SW480 (cell line): ENCODE measurements at regions not wholly inside any gene's neighbourhood (a gene's known extent, or its start where the extent isn't known, plus 50 kb on each side); places are given as distances from the start of the nearest gene placed in this dataset.
"Not testable (repeated sequence)": the region's sequence is repeated elsewhere in the genome, so short reads cannot be mapped to it uniquely, and the experiment has no call there.

Experiments used
- DNase-seq: peaks from one replicate; pipeline ENCODE4 v3.0.0-alpha.2; 2016; ENCODE audit warnings: low spot score

DNA sequence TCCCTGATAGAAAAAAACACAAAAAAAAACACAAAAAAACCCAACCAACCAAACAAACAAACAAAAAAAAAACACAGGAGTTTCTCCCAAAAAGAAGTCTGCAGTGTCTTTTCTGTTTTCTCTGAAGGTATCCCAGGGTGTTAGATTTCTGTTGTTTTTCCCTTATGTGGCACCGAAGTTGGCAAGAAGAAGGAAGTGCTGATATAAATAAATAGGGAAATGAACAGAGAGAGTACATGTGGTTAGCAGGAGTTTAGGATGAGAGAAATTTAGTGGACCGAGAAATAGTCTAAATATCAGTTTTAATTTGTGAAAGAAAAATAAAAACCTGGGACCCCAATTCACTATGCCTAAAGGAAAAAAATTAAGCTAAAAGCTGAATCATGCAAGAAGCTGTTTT lies 287.0 kb upstream of the SGCG start:
- DNase-seq: no peak

DNA sequence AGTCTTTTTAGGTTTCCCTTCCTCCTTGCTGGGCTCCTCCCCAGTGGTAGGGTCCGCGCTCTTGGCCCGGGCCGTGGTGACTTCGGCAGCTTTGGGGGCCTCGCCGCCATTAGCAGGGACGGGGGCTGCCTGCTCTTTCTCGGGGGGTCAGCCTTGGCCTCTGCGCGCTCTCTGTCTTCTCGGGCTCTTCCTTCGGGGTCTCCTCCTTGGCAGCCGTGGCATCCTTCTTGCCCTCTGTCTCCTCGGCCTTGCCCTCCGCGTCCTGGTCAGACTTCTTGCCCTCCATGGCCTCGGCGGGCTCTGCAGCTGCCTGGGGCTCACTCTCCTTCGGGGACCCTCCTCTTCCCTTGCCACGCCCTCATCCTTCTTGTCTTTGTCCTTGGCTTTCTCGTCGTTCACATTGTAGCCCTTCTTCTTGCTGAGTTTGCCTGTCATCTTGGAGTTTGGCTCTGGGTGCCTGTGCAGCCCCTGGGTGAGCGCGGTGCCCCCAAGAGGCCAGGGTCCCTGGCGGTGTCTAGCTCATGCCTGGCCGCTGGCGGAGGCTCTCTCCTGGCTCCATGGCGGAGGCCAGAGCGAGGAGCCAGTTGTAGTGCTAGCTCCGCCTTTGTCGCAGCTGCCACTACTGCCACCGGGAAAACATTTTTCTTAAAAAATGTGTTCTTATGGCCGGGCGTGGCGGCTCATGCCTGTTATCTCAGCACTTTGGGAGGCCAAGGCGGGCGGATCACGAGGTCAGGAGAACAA lies 283.0 kb upstream of the SGCG start:
- no peak for DNase-seq

DNA sequence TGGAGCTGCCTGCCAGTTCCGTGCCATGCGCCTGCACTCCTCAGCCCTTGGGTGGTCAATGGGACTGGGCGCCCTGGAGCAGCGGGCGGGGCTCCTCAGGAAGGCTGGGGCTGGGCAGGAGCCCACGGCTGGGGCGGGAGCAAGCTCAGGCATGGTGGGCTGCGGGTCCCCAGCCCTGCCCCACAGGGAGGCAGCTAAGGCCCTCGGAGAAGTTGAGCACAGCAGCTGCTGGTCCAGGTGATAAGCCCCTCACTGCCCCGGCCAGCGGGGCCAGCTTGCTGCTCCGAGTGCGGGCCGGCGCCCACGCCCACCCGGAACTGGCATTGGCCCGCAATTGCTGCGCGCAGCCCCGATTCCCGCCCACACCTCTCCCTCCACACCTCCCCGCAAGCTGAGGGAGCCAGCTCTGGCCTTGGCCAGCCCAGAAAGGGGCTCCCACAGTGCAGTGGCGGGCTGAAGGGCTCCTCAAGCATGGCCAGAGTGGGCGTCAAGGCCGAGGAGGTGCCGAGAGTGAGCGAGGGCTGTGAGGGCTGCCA lies 280.3 kb upstream of the SGCG start:
- not testable (repeated sequence) for DNase-seq

DNA sequence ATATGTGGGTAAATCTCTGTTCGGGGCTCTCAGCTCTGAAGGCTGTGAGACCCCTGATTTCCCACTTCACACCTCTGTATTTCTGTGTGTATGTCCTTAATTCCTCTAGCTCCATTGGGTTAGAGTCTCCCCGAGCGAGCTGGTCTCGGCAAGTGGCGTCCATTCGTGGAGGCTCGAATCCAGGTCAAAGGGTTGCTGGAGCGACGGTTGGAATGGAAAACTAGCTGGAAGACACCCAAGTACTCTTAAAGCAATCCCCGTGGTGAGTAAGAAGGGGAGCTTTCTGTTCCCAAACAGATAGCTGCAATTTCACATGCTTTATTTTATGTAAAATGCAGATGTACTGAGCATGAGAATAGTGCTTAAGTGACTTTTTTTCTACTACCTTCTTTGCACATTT lies 277.5 kb upstream of the SGCG start:
- no peak for DNase-seq

DNA sequence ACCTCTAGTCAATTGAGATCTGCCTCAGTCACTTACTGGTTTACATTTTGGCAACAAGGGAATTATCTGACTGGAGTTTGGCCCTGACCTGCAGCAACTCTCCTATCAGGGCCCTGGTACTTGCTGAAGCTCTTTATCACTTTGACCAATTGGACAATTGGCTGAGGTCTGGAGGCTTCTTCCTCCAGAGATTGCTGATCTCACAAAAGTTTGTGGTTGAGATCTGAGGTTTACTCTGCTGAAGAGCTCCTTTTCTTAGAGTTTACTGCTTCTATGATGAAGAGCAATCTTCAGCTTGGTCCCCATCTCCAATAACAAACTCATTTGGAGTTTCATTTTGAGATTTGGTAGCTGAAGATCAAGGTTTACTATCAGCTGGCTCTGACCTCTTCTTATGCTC lies 276.9 kb upstream of the SGCG start:
- DNase-seq: no peak

DNA sequence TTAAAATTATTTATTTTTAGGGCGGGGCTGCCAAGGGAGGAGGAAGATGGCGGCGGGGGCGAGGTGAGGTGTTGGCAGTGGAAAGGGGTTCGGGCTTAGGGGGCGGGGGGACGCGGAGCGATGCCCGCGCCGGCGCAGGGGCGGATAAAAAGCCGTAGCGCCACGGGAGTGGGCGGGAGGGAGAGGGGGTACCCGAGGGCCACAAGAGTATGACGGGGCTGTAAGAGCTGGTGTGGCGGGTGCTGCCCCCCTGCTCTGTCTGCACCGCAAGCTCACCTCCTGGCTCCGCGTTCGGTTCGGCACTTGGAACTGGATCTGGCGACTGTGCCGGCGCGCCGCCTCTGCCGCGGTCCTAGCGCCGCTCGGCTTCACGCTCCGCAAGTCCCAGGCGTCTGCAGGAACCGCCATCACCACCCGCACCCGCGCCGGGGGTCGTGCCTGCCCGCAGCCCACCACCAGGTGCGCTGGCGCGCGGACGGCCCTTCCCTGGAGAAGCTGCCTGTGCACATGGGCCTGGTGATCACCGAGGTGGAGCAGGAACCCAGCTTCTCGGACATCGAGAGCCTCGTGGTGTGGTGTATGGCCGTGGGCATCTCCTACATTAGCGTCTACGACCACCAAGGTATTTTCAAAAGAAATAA lies 265.2 kb upstream of the SGCG start:
- DNase-seq: peak; percentile 64

DNA sequence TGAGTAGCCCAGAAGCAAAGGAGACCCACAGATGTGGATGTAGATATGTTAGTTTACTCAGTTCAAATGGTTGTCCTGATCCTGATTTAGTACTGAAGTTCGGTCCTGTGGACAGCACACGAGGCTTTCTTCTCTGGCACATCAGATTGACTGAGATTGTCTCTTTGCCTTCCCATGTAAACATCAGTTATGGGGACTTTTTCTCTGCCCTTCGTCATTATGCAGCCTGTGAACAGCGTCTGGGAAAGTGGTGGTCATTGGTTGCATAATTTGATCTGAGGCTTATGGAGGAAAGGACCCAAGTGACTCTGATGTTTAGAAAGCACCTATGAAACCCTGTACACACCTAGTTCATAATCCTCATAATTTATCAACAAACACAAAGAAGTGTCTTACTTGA lies 264.5 kb upstream of the SGCG start:
- peak; percentile 11 for DNase-seq

DNA sequence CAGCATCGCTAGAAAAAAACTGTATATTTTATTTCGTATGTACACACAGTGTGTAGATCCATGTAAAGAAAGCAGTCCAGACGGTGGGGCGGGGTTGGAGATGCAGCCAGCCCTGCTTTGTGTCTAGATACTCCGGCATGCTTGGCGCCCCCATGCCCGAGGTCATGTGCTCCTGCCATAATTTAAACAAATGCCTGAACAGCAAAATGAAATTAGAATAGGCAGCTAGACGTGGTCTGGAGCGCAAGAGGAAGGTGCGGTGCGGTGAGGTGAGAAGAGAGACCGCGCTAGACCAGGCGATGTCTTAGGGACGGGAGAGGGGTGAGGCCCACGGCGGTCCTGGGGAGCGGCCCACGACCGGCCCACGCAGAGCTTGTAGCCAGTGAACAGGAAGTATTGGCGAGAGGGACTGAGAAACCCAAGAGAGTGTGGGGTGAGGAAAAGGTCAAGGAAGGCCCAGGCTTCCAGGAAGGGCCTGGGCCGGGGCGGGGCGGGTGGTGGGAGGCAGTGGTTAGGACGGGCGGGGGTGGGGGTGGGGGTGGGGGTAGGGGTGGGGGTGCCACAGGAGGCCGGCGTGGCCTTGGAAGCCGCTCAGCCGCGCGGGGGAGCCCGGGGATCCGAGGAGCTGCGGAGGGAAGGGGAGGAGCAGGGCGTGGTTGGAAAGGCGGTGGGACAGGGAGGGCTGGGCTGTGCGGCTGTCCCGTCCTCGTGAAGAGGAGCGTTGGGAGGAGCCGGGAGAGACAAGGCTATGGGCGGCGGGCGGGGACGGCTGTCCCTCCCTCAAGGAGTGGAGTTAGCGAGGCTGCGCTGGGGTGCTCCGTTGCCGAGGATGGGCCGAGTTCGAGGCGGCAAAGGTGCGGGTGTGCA lies 254.7 kb upstream of the SGCG start:
- DNase-seq: no peak

DNA sequence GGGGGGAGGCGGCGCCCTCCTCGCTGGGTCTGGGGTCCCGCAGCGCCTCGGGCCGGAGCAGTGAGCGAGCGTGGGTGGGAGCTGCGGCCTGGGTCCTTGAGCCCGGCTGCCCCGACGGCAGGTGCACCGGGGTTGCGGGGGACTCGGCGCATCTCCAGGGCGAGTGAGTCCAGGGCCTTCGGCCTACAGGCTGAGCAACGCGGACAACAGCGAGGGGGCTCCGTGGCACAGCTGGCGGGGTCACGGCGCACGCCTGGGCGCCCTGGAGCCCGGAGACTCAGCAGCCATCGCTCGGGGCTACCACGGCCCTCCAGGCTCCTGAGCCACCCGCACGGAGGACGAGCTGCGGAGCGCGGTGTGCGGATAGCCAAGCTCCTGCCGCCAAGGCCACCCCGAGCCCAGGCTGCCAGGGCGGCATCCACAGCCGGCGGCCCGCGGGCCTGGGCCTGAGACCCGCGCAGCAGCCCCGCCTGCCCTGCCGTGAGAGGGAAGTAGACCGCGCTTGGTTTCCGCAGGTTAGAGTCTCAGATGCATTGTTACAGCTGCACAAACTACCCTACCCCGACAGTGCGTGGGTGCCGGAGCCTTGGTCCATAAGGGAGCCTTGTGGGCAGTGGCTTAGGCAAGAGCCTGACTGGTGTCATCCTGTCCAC lies 253.9 kb upstream of the SGCG start:
- no peak for DNase-seq

DNA sequence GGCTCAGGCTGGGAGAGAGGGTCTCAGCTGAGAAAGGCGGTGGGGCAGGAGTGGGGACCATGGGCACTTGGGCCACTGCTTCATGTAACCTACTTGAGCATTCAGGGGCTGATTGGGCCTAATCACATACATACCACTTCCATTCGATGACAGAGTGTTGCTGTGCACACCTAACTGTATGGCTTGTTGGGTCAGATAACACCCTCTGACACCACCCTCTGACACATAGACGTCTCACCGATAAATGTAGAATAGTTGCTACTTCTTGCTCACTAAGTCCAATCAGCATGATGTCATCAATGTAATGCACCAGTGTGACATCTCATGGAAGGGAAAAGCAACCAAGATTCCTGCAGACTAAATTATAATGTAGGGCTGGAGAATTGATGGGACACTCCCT lies 252.9 kb upstream of the SGCG start:
- not testable (repeated sequence) for DNase-seq

DNA sequence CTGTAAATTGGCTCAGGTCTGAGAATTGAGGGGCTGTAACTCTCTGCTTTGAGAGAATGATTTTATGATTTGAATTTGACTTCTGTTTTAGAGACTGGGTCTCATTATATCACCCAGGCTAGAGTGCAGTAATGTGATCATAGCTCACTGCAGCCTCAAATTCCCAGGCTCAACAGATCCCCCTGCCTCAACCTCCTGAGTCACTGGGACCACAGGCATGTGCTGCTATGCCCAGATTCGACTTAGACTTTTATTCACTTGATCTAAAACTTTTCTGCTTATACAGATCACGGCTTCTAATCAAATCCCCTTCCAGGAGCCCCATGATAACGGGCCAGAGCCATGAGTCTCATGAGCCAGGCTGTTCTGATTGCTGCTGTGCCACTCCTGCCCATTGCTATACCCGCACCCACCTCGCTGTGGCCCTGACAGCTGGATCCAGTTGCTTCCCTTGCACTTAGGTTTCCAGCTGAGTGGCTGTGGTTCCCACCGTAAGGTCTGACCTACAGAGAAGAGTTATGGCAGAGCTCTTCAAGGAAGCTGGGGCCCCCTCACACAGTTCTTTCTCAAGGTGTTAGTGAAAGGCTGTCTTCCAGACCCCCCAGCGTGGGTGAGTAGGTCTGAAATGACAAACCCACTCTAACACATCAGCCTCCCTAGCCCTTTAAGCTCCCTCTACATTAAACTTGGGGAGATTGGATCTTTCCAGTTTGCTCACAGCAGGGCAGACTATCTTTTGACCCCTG lies 251.2 kb upstream of the SGCG start:
- DNase-seq: no peak

DNA sequence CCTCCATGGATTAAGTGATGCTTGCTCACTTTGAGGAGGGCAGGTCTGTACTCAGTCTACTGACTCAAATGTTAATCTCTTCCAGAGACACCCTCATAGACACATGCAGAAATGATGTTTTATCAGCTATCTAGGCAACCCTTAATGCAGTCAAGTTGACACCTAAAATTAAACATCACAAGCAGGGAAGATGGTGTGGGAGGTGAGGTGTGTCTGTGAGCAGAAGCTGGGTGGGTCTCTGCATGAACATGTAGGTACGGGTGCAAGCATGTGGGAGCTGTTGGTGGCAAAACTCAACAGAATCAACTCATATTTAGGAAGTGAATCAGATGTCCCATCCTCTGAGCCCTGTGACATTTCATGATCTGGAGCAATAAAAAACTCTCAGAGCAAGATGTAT lies 249.2 kb upstream of the SGCG start:
- DNase-seq: no peak

DNA sequence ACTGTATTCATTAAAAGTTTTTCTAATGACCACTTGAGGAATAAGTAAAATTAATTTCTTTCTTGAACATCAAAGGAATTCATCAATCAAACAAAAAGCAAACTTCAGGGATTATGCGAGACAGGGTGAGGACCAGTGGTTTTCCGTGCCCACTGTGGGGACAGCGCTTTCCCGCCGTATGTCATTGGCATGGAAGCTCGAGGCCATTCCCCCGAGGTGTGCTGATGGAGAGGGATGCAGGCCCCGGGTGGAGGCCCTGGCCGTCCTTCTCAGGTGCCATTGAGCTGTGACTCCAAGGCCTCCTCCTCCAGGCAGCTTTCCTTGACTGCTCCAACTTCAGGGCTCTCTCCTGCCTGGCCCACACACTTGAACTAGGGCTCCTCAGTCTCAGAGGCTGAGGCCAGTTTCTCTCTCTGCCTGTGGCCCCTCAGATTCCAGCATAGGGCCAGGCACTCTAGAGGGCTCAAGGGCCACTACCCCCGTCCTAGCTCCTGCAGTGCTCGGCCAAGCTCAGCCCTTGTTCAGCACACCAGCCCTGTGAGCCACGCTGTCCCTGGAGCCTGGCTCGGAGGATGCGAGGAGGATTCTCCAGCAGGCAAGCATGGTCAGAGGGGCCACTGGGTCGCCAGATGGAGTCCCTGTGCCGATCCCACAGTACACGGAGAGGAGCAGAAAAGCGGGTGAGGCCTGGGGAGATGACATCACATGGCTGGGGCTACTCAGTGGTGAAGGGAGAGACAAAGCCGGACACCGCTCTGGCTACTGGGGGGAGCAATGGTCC lies 248.0 kb upstream of the SGCG start:
- DNase-seq: not testable (repeated sequence)

DNA sequence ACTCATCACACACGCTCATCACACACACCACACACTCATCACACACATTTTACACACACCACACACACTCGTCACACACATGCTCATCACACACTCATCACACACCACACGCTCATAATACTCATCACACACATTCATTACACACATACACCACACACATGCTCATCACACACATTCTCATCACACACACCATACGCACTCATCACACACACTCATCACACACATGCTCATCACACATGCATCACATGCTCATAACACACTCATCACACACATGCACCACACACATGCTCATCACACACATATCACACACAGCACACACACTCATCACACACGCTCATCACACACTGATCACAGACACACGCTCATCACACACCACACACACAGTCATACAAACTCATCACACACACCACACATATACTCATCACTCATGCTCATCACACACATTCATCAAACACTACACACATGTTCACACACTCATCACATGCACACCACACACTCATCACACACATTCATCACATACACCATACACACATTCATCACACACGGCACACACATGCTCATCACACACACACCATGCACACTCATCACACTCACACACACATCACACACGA lies 247.1 kb upstream of the SGCG start:
- no peak for DNase-seq

DNA sequence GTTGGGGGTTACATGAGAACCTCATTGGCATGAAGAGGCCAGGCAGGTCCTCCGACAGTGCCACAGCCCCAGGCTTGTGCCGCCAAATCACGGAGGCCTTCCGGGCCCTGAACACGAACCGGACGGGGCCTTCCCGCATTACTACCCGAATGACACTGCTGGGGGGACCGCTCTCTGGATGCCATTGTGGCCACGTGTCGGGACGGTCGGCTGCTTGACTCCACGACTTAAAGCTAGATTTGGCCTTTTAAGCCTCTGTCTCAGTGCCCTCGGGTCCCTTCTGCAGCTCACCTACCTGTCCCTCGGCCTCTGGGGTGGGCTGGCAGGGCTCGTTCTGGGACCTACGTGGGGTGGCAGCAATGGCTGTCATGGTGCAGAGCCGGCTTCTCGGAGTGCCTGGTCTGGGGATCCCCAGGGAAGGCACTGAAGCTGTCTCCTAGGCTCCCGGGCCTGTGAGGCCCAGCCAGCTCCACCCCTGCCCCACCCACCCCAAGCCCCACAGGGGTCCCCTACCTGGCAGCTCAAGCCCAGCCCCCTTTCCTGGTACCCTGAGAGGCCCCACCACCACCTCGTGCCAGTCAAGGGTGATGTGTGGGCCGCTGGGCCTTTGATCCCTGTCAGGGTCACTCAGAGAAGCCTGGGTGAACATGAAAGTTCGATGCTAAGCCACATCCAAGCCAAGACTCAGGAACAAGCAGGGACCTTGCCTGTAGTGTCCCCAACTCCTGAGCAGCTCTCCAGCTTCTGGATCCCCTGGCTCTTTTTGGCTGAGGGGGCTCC lies 245.8 kb upstream of the SGCG start:
- DNase-seq: no peak

DNA sequence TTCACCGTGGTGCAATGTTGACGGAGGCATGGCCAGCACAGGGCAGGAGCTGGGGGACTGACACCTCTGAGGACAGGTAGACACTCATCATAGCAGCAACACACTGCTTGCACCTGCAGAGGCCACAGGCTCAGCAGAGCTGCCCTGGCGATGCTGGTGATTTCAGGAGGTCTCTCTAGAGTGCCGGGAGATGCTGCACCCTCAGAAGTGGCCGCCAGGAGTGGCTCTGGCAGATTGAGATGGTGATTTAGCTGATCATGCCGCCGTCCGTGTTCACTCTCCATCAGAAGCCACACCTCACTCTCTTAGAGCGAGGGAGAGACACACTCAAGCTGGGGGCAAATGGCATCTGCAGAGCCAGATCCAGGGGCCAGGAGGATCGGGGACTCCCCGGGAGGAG lies 244.6 kb upstream of the SGCG start:
- DNase-seq: no peak

DNA sequence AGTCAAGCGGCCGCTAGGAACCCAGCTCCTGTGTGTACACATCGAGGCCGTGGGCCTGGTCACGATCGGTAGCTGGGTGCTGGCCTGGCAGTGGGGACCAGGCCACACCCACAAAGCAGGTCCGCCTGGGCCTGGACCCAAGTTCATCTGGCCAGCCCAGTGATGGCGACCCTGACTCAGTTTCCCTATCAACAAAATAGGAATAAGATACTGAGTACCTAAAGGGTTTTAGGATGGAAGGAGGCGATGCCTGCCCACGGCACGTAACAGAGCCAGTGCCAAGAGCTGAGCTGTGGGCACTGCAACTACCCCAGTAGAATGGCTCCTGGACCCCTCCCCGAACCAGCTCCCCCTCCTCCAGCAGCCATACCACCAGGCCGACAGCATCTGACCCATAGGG lies 243.5 kb upstream of the SGCG start:
- no peak for DNase-seq

DNA sequence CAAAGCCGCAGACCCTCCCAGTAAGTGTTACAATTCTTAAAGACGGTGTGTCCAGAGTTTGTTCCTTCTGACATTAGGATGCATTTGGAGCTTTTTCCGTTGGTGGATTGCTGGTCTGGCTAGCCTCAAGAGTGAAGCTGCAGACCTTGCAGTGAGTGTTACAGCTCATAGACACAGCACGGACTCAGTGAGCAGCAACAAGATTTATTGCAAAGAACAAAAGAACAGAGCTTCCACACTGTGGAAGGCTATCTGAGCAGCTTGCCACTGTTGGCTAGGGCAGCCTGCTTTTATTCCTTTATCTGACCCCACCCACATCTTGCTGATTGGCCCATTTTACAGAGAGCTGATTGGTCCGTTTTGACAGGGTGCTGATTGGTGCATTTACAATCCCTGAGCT lies 242.8 kb upstream of the SGCG start:
- no peak for DNase-seq

DNA sequence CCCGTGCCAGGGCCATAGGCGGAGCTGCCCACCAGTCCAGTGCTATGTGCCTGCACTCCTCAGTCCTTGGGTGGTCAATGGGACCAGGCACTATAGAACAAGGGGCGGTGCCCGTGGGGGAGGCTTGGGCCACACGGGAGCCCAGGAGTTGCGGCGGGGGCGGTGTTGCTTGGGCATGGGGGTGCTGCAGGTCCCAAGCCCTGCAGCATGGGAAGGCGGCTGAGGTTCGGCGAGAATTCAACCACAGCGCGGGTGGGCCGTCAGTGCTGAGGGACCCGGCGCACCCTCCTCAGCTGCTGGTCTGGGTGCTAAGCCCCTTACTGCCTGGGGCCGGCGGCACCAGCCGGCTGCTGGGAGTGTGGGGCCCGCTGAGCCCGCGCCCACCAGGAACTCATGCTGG lies 242.2 kb upstream of the SGCG start:
- no peak for DNase-seq

DNA sequence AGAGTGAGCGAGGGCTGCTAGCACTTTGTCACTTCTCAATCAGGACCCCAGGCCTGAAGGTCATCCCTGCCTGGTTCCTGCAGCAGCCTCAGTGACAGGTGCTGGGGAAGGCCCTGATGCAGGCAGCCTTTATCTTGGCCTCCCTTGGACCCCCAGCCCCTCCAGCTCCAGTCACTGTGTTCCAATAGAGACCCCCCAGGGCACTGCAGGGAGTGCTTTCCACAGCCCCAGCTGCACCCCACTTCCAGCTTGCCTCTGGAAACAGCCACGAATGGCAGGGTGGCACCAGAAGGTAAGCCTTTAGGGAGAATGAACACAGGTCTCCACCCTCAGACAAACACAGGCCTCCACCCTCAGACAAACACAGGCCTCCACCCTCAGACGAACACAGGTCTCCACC lies 241.6 kb upstream of the SGCG start:
- no peak for DNase-seq
